A549 (cell line): ENCODE measurements at regions not wholly inside any gene's neighbourhood (a gene's known extent, or its start where the extent isn't known, plus 50 kb on each side); places are given as distances from the start of the nearest gene placed in this dataset.

Source experiments
- CBX8 ChIP-seq: fragments of 200-600 bp; sonication (generic); IDR thresholded peaks from 2 replicates; pipeline ENCODE4 v1.6.1; 2016
- CHD2 ChIP-seq: fragments of 150-350 bp; IDR thresholded peaks from 2 replicates; pipeline ENCODE4 v1.6.1; 2014; ENCODE audit warnings: low read length; ENCODE audit not compliant: partially characterized antibody
- CTCF ChIP-seq: fragments of >200 bp; sonication (Bioruptor Twin); formaldehyde crosslinking; IDR thresholded peaks from 3 replicates; pipeline ENCODE4 v1.5.1; 2016
- EP300 ChIP-seq, 2 experiments: fragments of >200 bp; sonication (Bioruptor Twin); formaldehyde crosslinking; IDR thresholded peaks; 2 replicates in 1 of 2; 3 replicates in 1 of 2; pipeline ENCODE4 v1.6.1; 2016 to 2017
- POLR2A ChIP-seq: IDR thresholded peaks from 2 replicates; pipeline ENCODE4 v1.6.1; 2012; ENCODE audit warnings: mild to moderate bottlenecking, low read length
- TP53 ChIP-seq: fragments of 250-450 bp; sonication (Bioruptor Pico); IDR thresholded peaks from 2 replicates; pipeline ENCODE4 v1.5.0; 2021; ENCODE audit warnings: mild to moderate bottlenecking, moderate library complexity

- TF ChIP-seq EP300 (IDR thresholded peaks at IDR 0.05) (no peak), CBX8 (no peak), POLR2A (no peak), CTCF (no peak), TP53 (CRISPR knock-in tag) (no peak), CHD2 (no peak)
Measured at GRCh38 chr14:97336179-97336578, 539.0 kb downstream of the VRK1 start.
